Spinal cord (tissue), 9 donors: ENCODE measurements at regions not wholly inside any gene's neighbourhood (a gene's known extent, or its start where the extent isn't known, plus 50 kb on each side); places are given as distances from the start of the nearest gene placed in this dataset.

Experiments used
- DNase-seq, 6 donors: peaks; one replicate each; pipeline versions ENCODE4 v3.0.0 to v3.0.0-alpha.2; 2013 to 2015; ENCODE audit warnings: low spot score in 6 of 6, low read depth in 4 of 6
- H3K27ac ChIP-seq: one replicate; pipeline ENCODE4 v1.5.1; 2013; ENCODE audit warnings: low read depth, low read length, control low read depth
- H3K27me3 ChIP-seq: one replicate; pipeline ENCODE4 v1.6.1; 2013; ENCODE audit warnings: low read length; ENCODE audit not compliant: control insufficient read depth, insufficient read depth
- H3K36me3 ChIP-seq: one replicate; pipeline ENCODE4 v1.6.1; 2013; ENCODE audit warnings: low read length; ENCODE audit not compliant: control insufficient read depth, insufficient read depth
- H3K4me1 ChIP-seq: one replicate; pipeline ENCODE4 v1.6.1; 2013; ENCODE audit warnings: low read length; ENCODE audit not compliant: control insufficient read depth, insufficient read depth
- H3K4me3 ChIP-seq: one replicate; pipeline ENCODE4 v1.5.1; 2013; ENCODE audit warnings: low read depth, low read length, control low read depth
- H3K9me3 ChIP-seq: one replicate; pipeline ENCODE4 v1.6.1; 2013; ENCODE audit warnings: low read length; ENCODE audit not compliant: control insufficient read depth, insufficient read depth
- WGBS: methylation state at CpG from one replicate; pipeline ENCODE4 v1.1.5; 2013; ENCODE audit warnings: missing lambda C conversion rate; ENCODE audit not compliant: insufficient coverage; 5-methylcytosine and 5-hydroxymethylcytosine counted together
- donor health status: healthy.

GRCh38 chr9:85182383-85182782 is 512.9 kb downstream of the NTRK2 start:
- H3K36me3 ChIP-seq = no peaks in the 10 kb centered on the region
- H3K9me3 ChIP-seq = no peaks in the 10 kb centered on the region
- no peak overlapping the region for H3K27ac ChIP-seq
- 100% methylated on average over 2 of the region's 4 CpGs for WGBS
- H3K4me1 ChIP-seq = no peaks in the 10 kb centered on the region
- H3K27me3 ChIP-seq = no peaks in the 10 kb centered on the region
- H3K4me3 ChIP-seq = no peak overlapping the region
- DNase-seq = no peak

DNA sequence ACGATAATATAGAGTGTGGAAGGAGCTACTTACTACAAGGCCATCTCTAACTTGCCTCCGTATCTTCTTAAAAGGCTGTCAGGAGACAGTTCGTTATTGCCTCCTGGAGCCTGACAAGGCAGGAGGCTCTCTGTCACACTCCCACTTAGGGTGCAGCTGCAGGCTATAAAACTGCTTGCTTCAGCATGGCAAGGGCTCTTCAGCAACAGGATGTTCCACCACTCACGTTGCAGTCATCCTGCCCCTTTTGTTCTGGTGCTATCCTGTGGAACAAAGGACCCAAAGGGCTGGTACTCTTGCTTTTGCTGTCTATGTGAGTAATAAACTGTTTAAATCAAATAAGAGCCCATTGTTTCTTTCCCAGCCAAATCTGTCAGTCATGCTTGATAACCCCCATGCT is 508.9 kb downstream of the NTRK2 start:
- 27% methylated on average over 2 of the region's 4 CpGs for WGBS
- H3K27me3 ChIP-seq = no peaks in the 10 kb centered on the region
- H3K4me1 ChIP-seq = no peaks in the 10 kb centered on the region
- H3K9me3 ChIP-seq = no peaks in the 10 kb centered on the region
- no peak overlapping the region for H3K27ac ChIP-seq
- H3K36me3 ChIP-seq = no peaks in the 10 kb centered on the region
- peak in 2 of 6 donors; percentile 27 to 76 for DNase-seq
- H3K4me3 ChIP-seq = no peak overlapping the region

DNA sequence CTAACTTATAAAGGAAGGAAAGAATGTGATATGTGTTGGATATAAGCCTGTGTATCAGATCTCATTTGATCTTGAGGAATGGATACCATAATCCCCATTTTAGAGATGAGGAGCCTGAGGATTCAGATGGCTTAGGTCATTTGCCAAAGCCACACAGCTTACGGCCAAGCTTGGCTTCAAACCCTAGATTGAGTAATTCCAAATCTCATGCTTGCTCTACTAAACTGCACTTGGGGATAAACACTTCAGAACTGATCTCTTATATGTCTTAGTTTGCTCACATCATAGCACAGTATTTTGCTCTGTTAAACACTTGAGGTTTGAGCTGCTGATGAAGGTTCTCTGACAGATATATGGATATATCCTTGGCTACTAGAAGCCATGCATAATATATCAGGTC is 504.4 kb downstream of the NTRK2 start:
- WGBS = no CpG with 5 or more reads among the region's 1 CpG
- peaks cover 2% of the 10 kb centered on the region for H3K9me3 ChIP-seq
- no peak overlapping the region for H3K27ac ChIP-seq
- H3K36me3 ChIP-seq = no peaks in the 10 kb centered on the region
- H3K4me3 ChIP-seq = no peak overlapping the region
- no peaks in the 10 kb centered on the region for H3K4me1 ChIP-seq
- no peaks in the 10 kb centered on the region for H3K27me3 ChIP-seq
- no peak for DNase-seq

DNA sequence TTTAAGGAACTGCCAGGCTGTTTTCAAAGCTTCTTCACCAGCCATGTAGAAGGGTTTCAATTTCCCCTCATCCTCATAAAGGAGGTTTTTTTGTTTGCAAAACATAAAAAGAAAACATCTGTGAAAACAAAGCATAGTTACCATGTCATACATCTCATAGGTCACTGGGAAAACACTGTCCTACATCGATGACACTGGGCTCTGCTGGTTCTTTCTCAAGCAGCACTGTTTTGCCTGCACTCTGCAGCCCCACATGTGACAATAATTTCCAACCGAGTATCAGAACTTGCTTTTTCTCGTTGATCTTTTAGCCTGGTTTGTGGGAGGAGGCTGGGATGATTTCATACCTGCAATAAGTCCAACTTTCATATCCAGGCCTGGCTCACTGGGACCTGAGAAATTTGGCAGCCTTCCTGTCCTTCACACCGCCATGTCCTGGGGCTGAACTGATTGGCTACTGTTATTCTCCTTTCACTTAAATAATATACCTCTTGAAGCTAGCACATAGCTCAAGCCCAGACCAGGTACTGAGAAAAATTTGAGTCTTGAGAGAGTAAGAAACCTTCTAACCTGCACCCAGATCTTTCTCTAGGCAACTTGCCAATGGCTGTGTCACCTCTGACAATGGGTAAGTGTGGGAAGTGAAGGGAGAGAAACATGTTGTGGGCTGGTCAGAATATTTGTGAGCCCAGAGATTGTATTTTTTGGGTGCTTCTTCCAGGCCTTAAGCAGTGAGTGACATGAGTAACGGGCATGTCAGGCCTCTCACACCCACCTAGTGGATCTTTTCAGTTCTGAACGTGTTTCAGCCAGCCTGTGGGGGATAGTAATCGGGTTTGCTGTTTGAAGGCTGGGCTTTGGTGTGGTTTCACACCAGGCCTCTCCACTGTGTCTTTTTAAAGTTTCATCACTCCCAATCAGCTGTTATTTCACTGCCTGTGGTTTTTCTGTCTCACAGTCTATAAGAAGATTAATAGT is 502.8 kb downstream of the NTRK2 start:
- peaks cover 3% of the 10 kb centered on the region for H3K9me3 ChIP-seq
- DNase-seq = no peak
- no peaks in the 10 kb centered on the region for H3K36me3 ChIP-seq
- no peaks in the 10 kb centered on the region for H3K4me1 ChIP-seq
- peak overlapping the region; percentile 25 for H3K27ac ChIP-seq
- no peaks in the 10 kb centered on the region for H3K27me3 ChIP-seq
- H3K4me3 ChIP-seq = no peak overlapping the region
- 80% methylated on average over 1 of the region's 7 CpGs for WGBS

- H3K4me1 ChIP-seq = no peaks in the 10 kb centered on the region
- DNase-seq = no peak
- no peaks in the 10 kb centered on the region for H3K27me3 ChIP-seq
- H3K36me3 ChIP-seq = no peaks in the 10 kb centered on the region
- no peak overlapping the region for H3K4me3 ChIP-seq
- peaks cover 3% of the 10 kb centered on the region for H3K9me3 ChIP-seq
- no peak overlapping the region for H3K27ac ChIP-seq
These were observed 501.6 kb downstream of the NTRK2 start for GRCh38 chr9:85171163-85171562.

DNA sequence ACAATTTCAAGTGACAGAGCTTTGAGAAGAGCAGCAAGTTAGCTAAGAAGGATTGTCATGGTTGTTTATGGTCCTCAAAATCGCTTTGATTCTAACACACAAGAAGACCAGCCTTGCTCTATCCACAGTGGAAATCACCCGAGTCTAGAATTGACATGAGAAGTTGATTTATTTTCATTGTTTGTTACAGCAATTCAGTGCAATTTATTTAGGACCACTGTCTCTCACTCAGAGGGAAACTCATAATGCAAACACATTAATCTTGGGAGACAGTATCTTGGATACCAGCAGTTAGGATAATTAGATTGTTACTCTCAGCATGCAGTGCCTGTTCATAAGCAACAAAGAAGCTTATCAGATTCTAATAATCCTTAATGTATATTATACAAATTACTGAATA is 498.9 kb downstream of the NTRK2 start:
- no peaks in the 10 kb centered on the region for H3K4me1 ChIP-seq
- H3K36me3 ChIP-seq = no peaks in the 10 kb centered on the region
- WGBS = no CpG with 5 or more reads among the region's 2 CpGs
- no peak overlapping the region for H3K4me3 ChIP-seq
- peaks cover 3% of the 10 kb centered on the region for H3K9me3 ChIP-seq
- no peak overlapping the region for H3K27ac ChIP-seq
- DNase-seq = peak in 1 of 6 donors; percentile 91
- no peaks in the 10 kb centered on the region for H3K27me3 ChIP-seq

DNA sequence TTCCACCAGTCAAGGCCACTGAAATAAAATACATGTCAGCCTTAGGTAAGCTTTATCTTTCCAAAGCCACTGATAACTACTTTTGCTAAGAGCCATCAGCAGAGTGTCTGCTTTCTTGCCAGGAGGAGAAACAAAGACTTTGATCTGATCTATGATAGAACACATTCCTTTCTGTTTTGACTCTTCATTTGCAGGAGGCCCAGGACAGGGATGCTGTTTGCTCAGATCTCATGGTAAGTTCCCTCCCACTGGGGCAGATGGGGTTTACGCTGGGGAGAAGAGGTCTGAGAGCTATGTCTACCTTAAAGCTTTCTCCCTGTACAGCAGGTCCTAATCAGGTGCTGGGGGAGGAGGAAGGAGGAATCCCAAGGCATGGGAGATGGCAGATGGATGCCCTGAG is 497.6 kb downstream of the NTRK2 start:
- no peak for DNase-seq
- WGBS = 67% methylated on average over 1 of the region's 1 CpG

GRCh38 chr9:85163825-85164224 is 494.3 kb downstream of the NTRK2 start:
- no peak overlapping the region for H3K4me3 ChIP-seq
- H3K4me1 ChIP-seq = no peaks in the 10 kb centered on the region
- peaks cover 2% of the 10 kb centered on the region for H3K9me3 ChIP-seq
- no CpG with 5 or more reads among the region's 2 CpGs for WGBS
- no peak for DNase-seq
- H3K36me3 ChIP-seq = no peaks in the 10 kb centered on the region
- H3K27ac ChIP-seq = no peak overlapping the region
- H3K27me3 ChIP-seq = no peaks in the 10 kb centered on the region

More for the DNA sequence above, 497.6 kb downstream of the NTRK2 start:
- no peak overlapping the region for H3K4me3 ChIP-seq
- H3K36me3 ChIP-seq = no peaks in the 10 kb centered on the region
- no peaks in the 10 kb centered on the region for H3K4me1 ChIP-seq
- H3K9me3 ChIP-seq = peaks cover 4% of the 10 kb centered on the region
- H3K27ac ChIP-seq = no peak overlapping the region
- no peaks in the 10 kb centered on the region for H3K27me3 ChIP-seq

GRCh38 chr9:85163415-85163814 is 493.9 kb downstream of the NTRK2 start:
- 100% methylated on average over 1 of the region's 1 CpG for WGBS
- no peaks in the 10 kb centered on the region for H3K36me3 ChIP-seq
- H3K27me3 ChIP-seq = no peaks in the 10 kb centered on the region
- H3K4me1 ChIP-seq = no peaks in the 10 kb centered on the region
- peaks cover 2% of the 10 kb centered on the region for H3K9me3 ChIP-seq
- H3K4me3 ChIP-seq = no peak overlapping the region
- DNase-seq = no peak
- H3K27ac ChIP-seq = no peak overlapping the region

DNA sequence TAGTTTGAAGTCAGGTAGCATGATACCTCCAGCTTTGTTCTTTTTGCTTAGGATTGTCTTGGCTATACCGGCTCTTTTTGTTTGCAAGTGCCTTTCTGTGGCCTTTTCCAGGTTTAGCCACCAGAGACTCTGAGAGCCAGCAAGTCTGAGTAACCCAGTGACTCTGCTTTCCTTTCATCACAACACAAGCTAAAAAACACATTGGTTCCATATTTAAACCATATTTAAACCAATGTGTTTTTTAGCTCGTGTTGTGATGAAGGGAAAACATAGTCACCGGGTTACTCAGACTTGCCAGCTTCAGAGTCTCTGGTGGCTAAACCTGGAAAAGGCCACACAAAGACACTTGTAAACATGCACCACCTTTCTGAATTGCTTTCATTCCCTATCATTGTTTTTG is 493.3 kb downstream of the NTRK2 start:
- H3K9me3 ChIP-seq = peaks cover 2% of the 10 kb centered on the region
- H3K4me1 ChIP-seq = no peaks in the 10 kb centered on the region
- H3K27me3 ChIP-seq = no peaks in the 10 kb centered on the region
- no peaks in the 10 kb centered on the region for H3K36me3 ChIP-seq
- DNase-seq = no peak
- no peak overlapping the region for H3K27ac ChIP-seq
- no peak overlapping the region for H3K4me3 ChIP-seq
- WGBS = 78% methylated on average over 3 of the region's 3 CpGs
